ENCODE measurements at regions not wholly inside any gene's neighbourhood (a gene's known extent, or its start where the extent isn't known, plus 50 kb on each side); places are given as distances from the start of the nearest gene placed in this dataset.

DNA sequence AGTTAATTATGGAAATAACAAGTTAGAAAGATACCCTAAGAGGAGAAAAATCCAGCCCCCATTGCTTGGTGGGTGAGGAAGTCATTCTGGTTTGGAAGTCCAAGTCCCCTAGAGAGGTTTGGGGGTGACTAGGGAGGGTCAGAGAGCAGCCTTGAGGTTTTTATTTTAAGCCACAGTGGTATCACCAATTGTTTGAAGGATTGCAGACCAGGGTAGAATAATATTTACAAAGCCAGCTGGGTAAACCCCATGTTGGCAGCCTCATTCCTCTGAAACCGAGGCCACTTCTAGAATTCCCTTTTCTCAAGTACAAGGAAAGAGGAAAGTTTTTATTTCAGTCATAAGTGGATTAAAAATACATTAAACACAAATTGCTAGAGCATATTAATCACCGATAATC, 99.7 kb downstream of the TMEM170B start:
- no peaks in the 10 kb centered on the region for H3K23me2 ChIP-seq (ENCODE audit: low read depth, low read length)
- H2AK5ac ChIP-seq (ENCODE audit: low read depth, low read length) = no peak overlapping the region
- no peak overlapping the region for H2BK5ac ChIP-seq (ENCODE audit: low read depth, low read length)
- no peaks in the 10 kb centered on the region for H4K20me1 ChIP-seq (replicated peaks in 1 of 2; ENCODE audit: control insufficient read depth in 1 of 2, insufficient read depth in 2 of 2, low read length in 2 of 2)
- no peak overlapping the region for H2BK12ac ChIP-seq (ENCODE audit: low read depth, low read length)
- H3K4me2 ChIP-seq (ENCODE audit: insufficient read depth in 1 of 2, low read depth in 2 of 2, low read length in 2 of 2) = no peak overlapping the region
- no peaks in the 10 kb centered on the region for H3K79me1 ChIP-seq (ENCODE audit: low read depth, low read length)
- H3K27me3 ChIP-seq (replicated peaks in 1 of 4; ENCODE audit: control insufficient read depth in 3 of 4, extremely low read depth in 1 of 4, insufficient read depth in 3 of 4, low read length in 3 of 4) = no peaks in the 10 kb centered on the region
- H3K9ac ChIP-seq (replicated peaks in 1 of 4; ENCODE audit: extremely low read depth in 1 of 4, low read depth in 3 of 4, low read length in 3 of 4) = no peak overlapping the region
- 83% methylated on average over 2 of the region's 2 CpGs; no CpG with 5 or more reads in 1 of the 2 experiments for WGBS, 2 experiments (ENCODE audit: extremely low coverage in 1 of 2, insufficient coverage in 1 of 2, insufficient read length in 1 of 2, insufficient replicate concordance in 2 of 2, low coverage in 1 of 2, low lambda C conversion rate in 2 of 2, missing lambda C conversion rate in 1 of 2)
- H3K18ac ChIP-seq (ENCODE audit: extremely low read depth, low read length) = no peak overlapping the region
- H3K23ac ChIP-seq (ENCODE audit: insufficient read length) = no peak overlapping the region
- no peak overlapping the region for H3K14ac ChIP-seq (ENCODE audit: insufficient read length)
- ChIA-PET POLR2A (ENCODE audit: partially characterized antibody) (interaction anchor here (0.6 kb wide), 1 partner anchor 728 kb away, joined by 4 read pairs; no protein-coding TSS in a partner anchor), CTCF (ENCODE audit: partially characterized antibody) (interaction anchor here (0.9 kb wide), 1 partner anchor 11 kb away, joined by 3 read pairs; no protein-coding TSS in a partner anchor)
- H3K4me1 ChIP-seq (replicated peaks in 1 of 4; ENCODE audit: control insufficient read depth in 3 of 4, insufficient read depth in 4 of 4, low read length in 3 of 4) = peaks cover 0 to 2% (median 0%) of the 10 kb centered on the region in 4 experiments; a peak in 1 of 7 replicates
- no peak overlapping the region for H2BK120ac ChIP-seq (replicated peaks; ENCODE audit: low read depth, low read length)
- H3K27ac ChIP-seq (ENCODE audit: low read depth, low read length) = no peak overlapping the region
- H4K91ac ChIP-seq (replicated peaks; ENCODE audit: insufficient read length, low read length) = no peak overlapping the region
- no peaks in the 10 kb centered on the region for H3K79me2 ChIP-seq (ENCODE audit: control insufficient read depth in 1 of 2, insufficient read depth in 2 of 2, low read length in 2 of 2)
- H2AFZ ChIP-seq (ENCODE audit: low read length) = no peak overlapping the region
- no peak overlapping the region for H3K4ac ChIP-seq (replicated peaks; ENCODE audit: insufficient read length, low read depth, low read length)
- H3K56ac ChIP-seq (replicated peaks; ENCODE audit: insufficient read length, low read depth, low read length) = no peak overlapping the region
- H2BK20ac ChIP-seq (ENCODE audit: low read length) = no peak overlapping the region
- no peak overlapping the region for H2BK15ac ChIP-seq (ENCODE audit: low read length)
- no peak overlapping the region for H4K8ac ChIP-seq (ENCODE audit: extremely low read depth, insufficient read depth, low read length)
- TF ChIP-seq TAF7 (optimal IDR thresholded peaks at IDR 0.05; ENCODE audit: borderline replicate concordance, low read depth, low read length) = no peak
- no peak for DNase-seq (ENCODE audit: low read depth in 1 of 2, low spot score in 2 of 2)
- H3K9me3 ChIP-seq (ENCODE audit: insufficient read depth in 2 of 2, low read depth in 1 of 2, low read length in 1 of 2) = no peaks in the 10 kb centered on the region
- no peak overlapping the region for H4K5ac ChIP-seq (ENCODE audit: insufficient read length, low read depth, low read length)
- FAIRE-seq = no peak
- H3K4me3 ChIP-seq (ENCODE audit: extremely low read depth in 1 of 4, insufficient read depth in 2 of 4, low read depth in 3 of 4, low read length in 4 of 4) = no peak overlapping the region
- H3K36me3 ChIP-seq (ENCODE audit: control insufficient read depth in 2 of 4, insufficient read depth in 4 of 4, low read length in 3 of 4) = no peaks in the 10 kb centered on the region

Data from H1 (cell line).